Mesodermal cell (in vitro differentiated cells): ENCODE measurements at regions not wholly inside any gene's neighbourhood (a gene's known extent, or its start where the extent isn't known, plus 50 kb on each side); places are given as distances from the start of the nearest gene placed in this dataset.

Experiments used
- H3K27ac ChIP-seq: 2 replicates; pipeline ENCODE4 v1.7.0; 2013; ENCODE audit warnings: mild to moderate bottlenecking, low read depth, low read length, moderate library complexity; ENCODE audit not compliant: severe bottlenecking
- H3K36me3 ChIP-seq: 2 replicates; pipeline ENCODE4 v1.7.1; 2013; ENCODE audit warnings: mild to moderate bottlenecking, low read length, moderate library complexity; ENCODE audit not compliant: control insufficient read depth, insufficient read depth
- H3K4me1 ChIP-seq: one replicate; pipeline ENCODE4 v1.7.1; 2013; ENCODE audit warnings: mild to moderate bottlenecking, low read length; ENCODE audit not compliant: insufficient read depth, control insufficient read depth, poor library complexity, severe bottlenecking
- H3K4me3 ChIP-seq: 2 replicates; pipeline ENCODE4 v1.7.0; 2013; ENCODE audit warnings: low read length, control low read depth, mild to moderate bottlenecking; ENCODE audit not compliant: insufficient read depth, poor library complexity, severe bottlenecking; ENCODE audit errors: extremely low read depth
- H3K9me3 ChIP-seq: 2 replicates; pipeline ENCODE4 v1.7.1; 2013; ENCODE audit warnings: mild to moderate bottlenecking, low read length, moderate library complexity; ENCODE audit not compliant: control insufficient read depth
- WGBS, 2 experiments: methylation state at CpG; one replicate each; pipeline ENCODE4 v1.1.5; 2013; ENCODE audit warnings: missing lambda C conversion rate in 2 of 2; ENCODE audit not compliant: insufficient coverage in 2 of 2; 5-methylcytosine and 5-hydroxymethylcytosine counted together

DNA sequence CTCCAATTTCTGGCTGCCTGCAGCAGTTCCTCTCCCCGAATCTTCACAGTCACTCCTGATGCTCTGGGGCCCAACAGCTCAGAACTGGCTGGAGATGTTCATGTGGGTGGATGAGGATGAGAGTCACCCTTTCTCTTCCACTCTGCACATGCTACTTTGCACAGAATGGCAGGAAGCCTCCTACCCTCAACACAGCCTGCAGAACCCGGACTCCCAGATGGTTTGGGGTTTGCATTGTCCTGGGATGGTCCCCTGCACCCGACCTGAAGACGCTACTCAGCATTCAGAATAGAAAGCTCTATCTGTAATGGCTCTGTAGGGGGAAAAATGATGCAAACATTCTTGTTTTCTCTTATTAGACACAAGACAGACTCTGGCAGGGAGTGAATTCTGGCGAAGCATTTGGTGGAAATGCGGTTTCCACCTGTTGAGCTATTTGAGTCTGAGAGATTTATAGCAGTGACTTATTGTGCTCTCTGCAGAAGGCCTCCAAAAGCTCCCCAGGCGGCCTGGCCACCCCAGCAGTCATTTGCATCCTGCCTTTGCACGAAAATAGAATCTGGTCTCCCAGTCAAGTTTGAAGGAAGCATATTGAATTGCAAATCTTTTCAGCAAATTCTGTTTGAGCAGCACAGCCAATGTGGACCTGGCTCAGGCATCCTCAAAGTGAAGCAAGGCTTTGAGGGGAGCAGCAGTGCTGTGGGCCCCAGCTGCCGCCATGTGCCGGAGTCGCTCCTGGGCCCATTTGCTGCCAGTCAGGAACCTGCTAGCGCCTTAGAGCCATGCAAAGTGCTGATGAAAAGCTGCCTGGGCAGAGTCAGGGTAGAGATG is 309.3 kb downstream of the TCERG1L start:
- Histone ChIP-seq H3K9me3 (peaks cover 4% of the 10 kb centered on the region), H3K36me3 (no peaks in the 10 kb centered on the region), H3K4me3 (no peak overlapping the region), H3K27ac (no peak overlapping the region), H3K4me1 (no peaks in the 10 kb centered on the region)
- 37 to 48% methylated on average over 8 of the region's 12 CpGs for WGBS, 2 experiments

DNA sequence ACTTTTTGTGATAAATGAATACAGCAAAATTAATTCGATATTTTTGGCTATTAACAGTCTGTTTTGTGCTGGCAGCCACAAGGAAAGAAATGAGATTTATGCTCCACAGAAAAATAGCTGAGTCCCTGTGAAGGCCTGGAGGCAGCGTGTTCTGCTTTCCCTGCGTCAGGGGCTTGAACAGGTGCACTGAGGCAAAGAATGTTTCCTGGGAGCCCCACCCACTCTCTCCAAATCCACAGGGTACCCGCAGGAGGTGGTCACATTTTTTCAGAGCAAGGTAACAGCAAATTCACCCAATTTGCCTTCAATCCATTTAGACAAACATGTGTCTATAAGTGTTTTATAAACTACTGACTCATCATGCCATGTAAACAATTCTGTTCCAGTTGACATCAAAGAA is 308.1 kb downstream of the TCERG1L start:
- Histone ChIP-seq H3K4me3 (no peak overlapping the region), H3K36me3 (no peaks in the 10 kb centered on the region), H3K27ac (no peak overlapping the region), H3K4me1 (no peaks in the 10 kb centered on the region), H3K9me3 (peaks cover 4% of the 10 kb centered on the region)
- 95 to 100% methylated on average over 2 to 3 of the region's 4 CpGs for WGBS, 2 experiments

DNA sequence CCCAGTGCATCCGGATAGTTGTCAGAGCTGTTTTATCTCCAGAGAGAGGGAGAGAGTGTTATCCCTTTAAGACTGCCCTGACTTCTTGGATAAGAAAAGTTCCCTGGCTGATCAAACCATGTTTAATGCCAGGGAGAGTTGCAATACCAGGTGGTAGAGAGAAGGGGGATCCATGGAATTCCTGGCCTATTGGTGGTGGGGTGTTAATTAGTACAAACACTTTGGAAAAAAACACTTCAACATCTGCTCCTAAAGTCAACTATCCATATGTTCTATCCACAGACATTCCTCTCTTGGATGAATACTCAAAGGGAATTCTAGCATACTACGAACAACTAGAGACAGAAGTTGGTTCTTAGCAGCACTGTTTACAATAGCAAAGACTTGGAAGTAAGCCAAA is 307.2 kb downstream of the TCERG1L start:
- Histone ChIP-seq H3K9me3 (peaks cover 4% of the 10 kb centered on the region), H3K27ac (no peak overlapping the region), H3K36me3 (no peaks in the 10 kb centered on the region), H3K4me3 (no peak overlapping the region), H3K4me1 (no peaks in the 10 kb centered on the region)
- 76% methylated on average over 2 of the region's 2 CpGs; no CpG with 5 or more reads in 1 of the 2 experiments for WGBS, 2 experiments

DNA sequence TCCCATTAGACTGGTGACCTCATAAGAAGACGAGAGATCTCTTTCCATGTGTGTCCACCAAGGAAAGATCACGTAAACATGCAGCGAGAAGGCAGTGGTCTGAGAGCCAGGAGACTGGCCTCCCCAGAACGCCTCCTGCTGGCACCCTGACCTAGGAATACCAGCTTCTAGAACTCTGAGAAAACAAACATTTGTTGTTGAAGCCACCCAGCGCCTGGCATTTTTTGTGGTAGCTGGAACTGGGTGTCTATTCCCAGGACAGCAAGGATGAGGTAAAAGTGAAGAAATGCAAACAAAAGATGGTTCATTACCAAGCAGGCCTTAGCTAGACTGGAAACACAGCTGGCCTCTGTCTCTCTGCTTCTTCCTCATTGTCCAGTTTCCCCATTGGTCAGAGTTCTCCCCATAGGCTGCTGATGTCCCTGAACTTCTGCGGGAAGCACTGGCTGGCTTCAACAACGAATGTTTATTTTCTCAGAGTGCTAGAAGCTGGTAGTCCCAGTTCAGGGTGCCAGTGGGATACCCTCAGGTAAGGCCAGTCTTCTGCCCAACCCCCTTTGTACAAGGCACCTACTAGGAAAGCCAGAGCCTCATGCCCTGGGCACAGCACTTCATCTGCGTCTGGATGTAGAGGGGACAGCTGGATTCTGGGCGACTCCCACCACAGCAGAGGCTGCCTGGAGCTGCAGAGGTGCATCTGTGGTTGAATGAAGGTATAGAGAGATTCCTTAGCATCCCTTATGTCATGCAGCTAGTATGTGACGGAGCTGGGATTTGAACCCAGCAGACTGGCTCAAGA is 304.9 kb downstream of the TCERG1L start:
- no peaks in the 10 kb centered on the region for H3K36me3 ChIP-seq
- WGBS, 2 experiments = 90 to 93% methylated on average over 5 to 8 of the region's 10 CpGs
- H3K4me3 ChIP-seq = no peak overlapping the region
- H3K27ac ChIP-seq = no peak overlapping the region
- no peaks in the 10 kb centered on the region for H3K4me1 ChIP-seq
- peaks cover 4% of the 10 kb centered on the region for H3K9me3 ChIP-seq

DNA sequence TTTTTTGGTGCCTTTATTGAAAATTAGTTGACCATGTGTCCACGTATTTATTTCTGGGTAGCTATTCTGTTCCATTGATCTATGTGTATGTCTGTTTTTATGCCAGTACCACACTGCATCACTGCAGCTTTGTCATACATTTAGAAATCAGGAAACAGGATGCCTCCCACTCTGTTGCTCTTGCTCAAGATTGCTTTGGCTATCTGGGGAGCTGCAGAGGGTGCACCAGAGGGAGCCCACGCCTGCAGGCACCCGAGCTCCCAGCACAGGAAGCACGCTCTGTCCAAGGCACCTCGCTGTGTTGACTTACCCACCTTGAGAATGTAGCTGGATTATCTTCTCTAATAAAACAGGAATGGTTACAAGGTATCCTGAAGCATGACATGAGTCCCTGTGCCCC is 301.7 kb downstream of the TCERG1L start:
- Histone ChIP-seq H3K9me3 (peaks cover 4% of the 10 kb centered on the region), H3K27ac (no peak overlapping the region), H3K4me3 (no peak overlapping the region), H3K4me1 (no peaks in the 10 kb centered on the region), H3K36me3 (no peaks in the 10 kb centered on the region)
- 100% methylated on average over 2 of the region's 5 CpGs; no CpG with 5 or more reads in 1 of the 2 experiments for WGBS, 2 experiments

DNA sequence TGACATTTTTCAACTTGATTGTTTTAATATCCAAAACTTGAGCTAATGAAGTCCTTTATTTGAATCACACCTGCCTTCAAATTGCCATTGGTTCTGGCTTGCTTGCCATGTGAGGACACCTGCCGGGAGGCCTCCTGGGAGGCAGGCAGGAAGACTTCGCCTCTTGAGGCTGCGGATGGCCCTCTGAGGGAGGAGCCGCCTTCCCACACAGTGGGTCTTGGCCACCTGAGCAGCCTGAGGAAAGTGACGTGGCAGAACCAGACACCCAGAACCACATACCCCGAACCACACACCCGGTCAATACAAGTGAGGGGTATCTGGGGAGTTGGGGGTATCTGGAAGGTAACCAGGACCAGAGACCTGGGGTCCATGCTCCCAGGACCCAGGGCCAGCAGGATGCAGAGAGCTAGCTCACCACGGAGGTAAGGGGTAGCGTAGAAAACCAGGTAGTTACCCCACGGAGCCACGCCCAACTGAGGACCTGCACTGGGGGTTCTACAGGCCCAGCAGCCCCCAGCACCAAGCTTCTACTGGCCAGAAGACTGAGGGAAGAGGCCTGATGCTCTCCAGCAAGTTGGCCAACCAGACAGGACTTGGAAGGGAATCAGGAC is 300.5 kb downstream of the TCERG1L start:
- no peaks in the 10 kb centered on the region for H3K36me3 ChIP-seq
- WGBS, 2 experiments = 87 to 96% methylated on average over 7 to 8 of the region's 11 CpGs
- H3K27ac ChIP-seq = no peak overlapping the region
- no peaks in the 10 kb centered on the region for H3K9me3 ChIP-seq
- H3K4me3 ChIP-seq = no peak overlapping the region
- no peaks in the 10 kb centered on the region for H3K4me1 ChIP-seq

DNA sequence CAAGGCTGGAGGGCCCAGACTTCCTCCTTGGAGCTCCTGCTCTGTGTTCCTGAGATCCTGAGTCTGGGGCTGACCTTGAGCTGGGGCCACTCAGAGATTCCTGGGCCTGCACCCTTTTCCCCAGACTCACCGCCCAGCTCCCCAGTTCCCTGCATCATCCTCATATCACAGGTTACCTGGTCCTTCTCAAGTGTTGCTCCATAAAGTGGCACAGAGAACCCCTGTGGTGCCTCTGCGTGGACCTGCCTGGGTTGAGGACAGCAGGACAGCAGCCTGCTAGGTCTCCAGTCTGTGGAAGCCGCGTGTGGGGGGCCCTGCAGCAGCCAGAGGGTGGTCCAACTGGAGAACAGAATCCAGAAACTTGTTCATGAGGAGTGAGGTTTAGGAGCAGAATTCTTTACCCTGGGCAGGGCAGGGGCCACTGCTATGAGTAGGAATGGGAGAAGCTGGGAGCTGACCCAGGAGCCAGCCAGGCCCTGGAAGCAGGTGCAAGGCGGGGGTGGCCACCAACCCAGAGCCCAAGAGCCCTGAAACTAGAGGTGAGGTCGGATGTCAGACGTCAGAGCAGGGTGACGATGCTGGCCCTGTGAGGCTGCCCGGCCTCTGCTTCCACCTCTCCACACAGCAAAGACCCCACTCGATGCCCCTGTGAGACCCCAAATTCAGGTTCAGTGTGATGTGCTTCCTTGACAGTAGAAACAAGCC is 299.4 kb downstream of the TCERG1L start:
- no peaks in the 10 kb centered on the region for H3K9me3 ChIP-seq
- no peaks in the 10 kb centered on the region for H3K36me3 ChIP-seq
- H3K4me3 ChIP-seq = no peak overlapping the region
- 84% methylated on average over 7 to 10 of the region's 10 CpGs for WGBS, 2 experiments
- no peak overlapping the region for H3K27ac ChIP-seq
- no peaks in the 10 kb centered on the region for H3K4me1 ChIP-seq

DNA sequence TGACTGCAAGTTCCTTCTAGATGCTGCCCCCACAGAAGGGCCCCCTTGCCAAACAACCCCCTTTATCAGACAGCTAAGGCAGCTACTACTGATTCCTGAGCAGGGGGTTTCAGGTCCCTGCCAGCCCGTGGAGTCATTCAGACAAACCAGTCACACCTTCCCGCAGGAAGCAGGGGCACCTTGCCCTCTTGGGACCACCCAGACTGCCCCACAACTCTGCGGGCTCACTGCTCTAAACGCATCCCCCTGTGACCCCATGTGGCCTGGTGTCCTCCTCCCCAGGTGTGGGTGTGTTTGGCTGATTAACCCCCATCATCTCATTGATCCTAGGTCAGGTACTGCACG is 298.9 kb downstream of the TCERG1L start:
- H3K36me3 ChIP-seq = no peaks in the 10 kb centered on the region
- WGBS, 2 experiments = 81 to 100% methylated on average over 3 to 5 of the region's 5 CpGs
- no peak overlapping the region for H3K27ac ChIP-seq
- H3K4me3 ChIP-seq = no peak overlapping the region
- H3K9me3 ChIP-seq = no peaks in the 10 kb centered on the region
- no peaks in the 10 kb centered on the region for H3K4me1 ChIP-seq

DNA sequence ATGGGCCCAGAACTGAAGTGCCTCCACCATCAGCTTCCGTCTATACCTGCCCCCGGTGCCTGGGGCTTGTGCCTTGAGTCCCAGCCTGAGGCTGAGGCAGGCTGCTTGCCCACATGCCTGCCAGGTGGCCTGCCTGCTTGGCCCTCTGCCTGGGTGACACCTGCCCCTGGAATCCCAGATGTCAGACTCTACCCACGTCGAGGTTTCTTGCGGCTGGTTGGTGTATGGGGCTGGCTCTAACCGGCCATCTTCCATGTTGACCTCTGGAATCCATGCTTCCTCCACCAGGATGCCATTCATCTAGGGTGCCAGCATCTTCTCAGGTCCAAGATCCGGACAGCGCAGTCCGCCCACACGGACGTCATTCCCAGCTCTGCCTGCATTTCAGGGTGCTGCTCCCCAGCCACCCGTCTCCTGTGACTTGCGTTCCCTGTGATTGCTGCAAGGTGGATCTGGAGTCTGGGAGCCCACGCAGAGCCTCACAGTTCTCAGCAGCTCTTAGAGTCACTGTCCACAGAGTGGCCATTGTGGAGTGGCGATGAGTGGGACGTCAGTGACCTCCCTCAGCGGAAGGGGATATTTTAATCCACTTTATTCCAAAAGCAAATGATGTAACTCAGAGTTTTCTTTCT is 298.1 kb downstream of the TCERG1L start:
- Histone ChIP-seq H3K9me3 (no peaks in the 10 kb centered on the region), H3K4me3 (no peak overlapping the region), H3K4me1 (no peaks in the 10 kb centered on the region), H3K36me3 (no peaks in the 10 kb centered on the region), H3K27ac (no peak overlapping the region)
- 95% methylated on average over 13 to 16 of the region's 17 CpGs for WGBS, 2 experiments

DNA sequence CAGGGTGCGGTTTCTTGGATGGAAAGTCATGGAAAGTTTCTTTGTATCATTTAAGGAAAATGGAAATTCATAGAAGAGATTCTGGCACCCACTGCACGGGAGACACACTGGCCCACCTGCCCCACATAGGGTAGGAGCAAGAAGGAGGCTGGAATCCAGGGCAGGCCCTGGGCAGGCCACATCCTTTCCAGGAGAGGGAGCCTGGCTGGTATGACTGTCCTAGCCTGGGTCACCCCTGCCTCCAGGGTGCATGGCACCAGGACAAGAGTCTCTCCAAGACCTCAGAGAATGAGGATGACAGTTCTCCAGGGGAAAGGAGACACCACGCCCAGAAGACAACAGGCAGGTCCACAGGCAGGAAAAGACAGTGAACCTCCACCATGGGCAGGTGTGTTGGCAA is 297.2 kb downstream of the TCERG1L start:
- no peaks in the 10 kb centered on the region for H3K36me3 ChIP-seq
- no peaks in the 10 kb centered on the region for H3K9me3 ChIP-seq
- no peak overlapping the region for H3K4me3 ChIP-seq
- peaks cover 3% of the 10 kb centered on the region for H3K4me1 ChIP-seq
- H3K27ac ChIP-seq = no peak overlapping the region
- WGBS, 2 experiments = 86 to 92% methylated on average over 1 to 2 of the region's 3 CpGs
